Superior temporal gyrus (tissue), 1 donor: ENCODE measurements at regions not wholly inside any gene's neighbourhood (a gene's known extent, or its start where the extent isn't known, plus 50 kb on each side); places are given as distances from the start of the nearest gene placed in this dataset.
A peak's percentile ranks its signal among the peaks of the same experiment; 100 is the strongest.

Source experiments
- DNase-seq: peaks from one replicate; pipeline ENCODE4 v3.0.0-alpha.2; 2016; ENCODE audit errors: extremely low spot score

DNA sequence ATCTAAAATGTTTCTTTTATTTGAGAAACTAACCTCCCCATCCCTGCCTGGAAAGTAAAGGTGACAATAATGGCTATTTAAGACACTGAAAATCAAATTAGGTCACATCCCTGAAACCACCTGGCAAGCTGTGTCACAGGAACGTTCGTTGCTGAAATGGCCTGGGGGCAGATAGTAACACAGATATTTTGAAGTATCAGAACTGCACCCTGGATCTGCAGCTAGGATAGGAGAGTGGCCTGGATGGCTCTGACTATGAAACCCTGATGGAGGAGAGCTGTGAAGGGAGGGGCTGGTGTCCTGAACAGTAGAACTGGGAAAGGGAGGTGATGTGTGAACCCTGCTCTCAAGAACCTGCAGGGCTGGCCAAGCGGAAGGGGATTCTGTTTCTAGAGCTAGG lies 648.3 kb upstream of the CFAP20DC start:
- no peak for DNase-seq

- no peak for DNase-seq
Observed at GRCh38 chr3:59696783-59697182, 647.0 kb upstream of the CFAP20DC start.

DNA sequence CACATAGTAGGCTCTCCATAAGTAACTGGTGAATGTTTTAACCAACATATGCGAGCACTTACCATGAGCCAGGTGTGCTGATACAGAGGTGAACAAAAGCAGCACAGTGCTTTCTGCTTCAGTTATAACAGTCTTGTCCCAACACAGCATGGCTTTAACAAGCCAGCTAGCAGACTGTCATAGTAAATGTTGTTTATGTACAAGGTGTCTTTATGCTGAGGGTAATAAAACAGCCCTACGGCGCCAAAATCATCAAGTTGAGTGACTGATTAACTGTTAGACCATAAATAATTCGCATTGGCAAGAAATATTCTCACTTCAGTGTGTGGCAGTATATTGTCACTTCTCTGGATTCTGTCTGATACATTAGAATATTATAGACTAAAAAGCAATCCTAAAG lies 646.0 kb upstream of the CFAP20DC start:
- no peak for DNase-seq

GRCh38 chr3:59692117-59692516 lies 642.3 kb upstream of the CFAP20DC start:
- DNase-seq: no peak

GRCh38 chr3:59690886-59691285 lies 641.1 kb upstream of the CFAP20DC start:
- no peak for DNase-seq

DNA sequence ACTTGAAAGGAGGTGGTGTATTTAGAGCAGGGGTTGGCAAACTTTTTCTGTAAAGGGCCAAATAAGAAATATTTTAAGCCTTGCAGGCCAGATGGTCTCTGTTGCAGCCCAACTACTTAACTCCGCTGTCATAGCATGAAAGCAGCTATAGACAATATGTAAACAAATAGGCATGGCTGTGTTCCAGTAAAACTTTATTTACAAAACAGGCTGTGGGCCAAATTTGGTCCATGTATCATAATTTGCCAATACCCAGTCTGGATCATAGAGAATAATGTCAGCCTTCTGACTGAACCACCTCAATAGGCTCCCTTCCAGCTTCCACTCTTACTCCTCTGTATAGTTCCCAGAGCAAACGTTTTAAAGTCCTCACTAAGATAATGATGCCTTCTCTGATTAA lies 638.8 kb upstream of the CFAP20DC start:
- DNase-seq: no peak

GRCh38 chr3:59685432-59685831 lies 635.6 kb upstream of the CFAP20DC start:
- DNase-seq: no peak

GRCh38 chr3:59684766-59685165 lies 634.9 kb upstream of the CFAP20DC start:
- no peak for DNase-seq

- DNase-seq: no peak
Observed at GRCh38 chr3:59680919-59681318, 631.1 kb upstream of the CFAP20DC start.

GRCh38 chr3:59677747-59678702 lies 628.2 kb upstream of the CFAP20DC start:
- DNase-seq: no peak

- no peak for DNase-seq
Observed at GRCh38 chr3:59675495-59675894, 625.7 kb upstream of the CFAP20DC start.

DNA sequence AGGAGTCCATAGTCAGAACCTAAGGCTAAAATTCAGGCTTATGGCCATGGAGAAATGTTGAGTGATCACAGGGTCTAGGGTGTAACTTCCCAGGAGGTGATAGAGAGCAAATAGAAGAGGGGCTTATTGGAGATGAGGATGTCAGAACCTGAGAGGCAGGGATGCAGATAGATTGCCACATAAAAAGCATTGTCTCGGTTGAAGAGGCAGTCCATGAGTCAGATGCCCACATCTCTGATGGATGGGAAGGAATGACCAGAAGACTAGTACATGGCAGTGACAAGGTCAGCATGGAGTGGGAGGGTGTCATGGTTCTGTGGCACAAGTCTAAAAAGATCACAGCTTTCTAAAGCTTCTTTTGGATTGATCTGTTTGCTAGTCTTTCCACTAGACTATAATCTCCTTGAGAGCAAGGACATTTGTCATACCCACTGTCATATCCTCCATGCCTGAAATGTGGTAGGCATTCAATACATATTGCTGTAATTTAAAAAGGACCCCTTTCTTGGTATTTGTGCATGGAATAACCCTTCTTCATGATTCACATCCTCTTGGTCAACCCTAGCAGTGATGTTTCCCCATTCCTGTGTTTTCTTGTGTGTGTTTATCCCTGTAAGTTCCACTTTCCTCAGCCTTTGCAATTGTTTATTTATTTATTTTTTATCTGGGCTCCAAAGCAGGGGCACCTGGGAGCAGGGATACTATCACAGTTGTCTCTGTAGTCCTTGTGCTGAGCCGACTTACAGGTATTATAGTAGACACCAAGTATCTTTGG lies 613.4 kb upstream of the CFAP20DC start:
- no peak for DNase-seq

DNA sequence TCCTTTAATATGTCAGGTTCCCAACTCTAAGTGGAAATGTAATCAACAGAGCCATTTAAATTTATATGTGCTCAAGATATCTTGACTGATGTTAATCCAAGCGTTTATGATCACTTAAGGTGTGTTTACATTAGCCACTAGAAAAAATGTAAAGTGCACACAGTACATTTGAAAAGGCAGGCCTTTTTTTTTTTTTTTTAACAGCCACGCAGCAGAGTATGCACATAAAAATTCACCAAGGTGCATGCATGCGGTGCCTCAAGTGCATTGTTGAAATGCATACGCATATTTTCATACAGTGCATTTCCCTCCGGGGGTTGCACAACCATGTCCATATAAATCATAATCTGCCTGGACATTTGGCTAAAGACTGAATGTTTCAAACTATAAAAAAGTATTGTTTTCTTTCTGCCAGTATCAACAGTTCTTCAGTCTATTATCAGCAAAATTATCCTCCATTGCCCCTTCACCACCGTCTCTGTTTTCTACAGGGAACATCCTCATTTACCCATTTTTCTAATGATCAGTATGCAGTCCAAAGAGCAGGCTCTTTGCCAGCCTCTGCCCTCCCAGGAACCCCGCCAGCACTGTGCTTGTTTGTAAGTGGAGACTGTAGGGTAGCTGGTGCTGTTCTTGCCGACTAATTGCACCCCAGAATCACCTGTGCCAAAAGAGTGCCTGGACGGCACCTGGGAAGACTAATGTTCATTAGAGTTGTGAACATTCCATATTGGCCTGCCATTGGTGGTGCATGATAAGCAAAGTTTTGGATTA lies 611.2 kb upstream of the CFAP20DC start:
- no peak for DNase-seq

DNA sequence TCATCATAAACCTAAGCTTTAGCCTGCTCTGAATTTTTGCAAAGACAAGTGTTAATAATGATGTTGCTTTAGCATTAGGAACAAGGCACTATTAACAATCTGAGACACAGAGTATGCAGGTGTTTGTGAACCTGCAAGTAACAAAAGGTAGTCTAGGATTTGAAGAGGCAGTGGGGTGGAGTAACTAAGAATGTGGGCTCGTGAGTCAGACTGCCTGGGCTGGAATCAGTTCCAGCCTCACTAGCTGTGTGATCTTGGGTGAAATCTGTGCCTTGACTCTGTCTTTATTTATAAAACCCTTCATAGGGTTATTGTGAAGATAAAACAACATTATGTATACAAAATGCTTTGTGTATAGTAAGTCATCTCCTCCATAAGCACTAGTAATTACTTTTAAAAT lies 610.6 kb upstream of the CFAP20DC start:
- DNase-seq: no peak

DNA sequence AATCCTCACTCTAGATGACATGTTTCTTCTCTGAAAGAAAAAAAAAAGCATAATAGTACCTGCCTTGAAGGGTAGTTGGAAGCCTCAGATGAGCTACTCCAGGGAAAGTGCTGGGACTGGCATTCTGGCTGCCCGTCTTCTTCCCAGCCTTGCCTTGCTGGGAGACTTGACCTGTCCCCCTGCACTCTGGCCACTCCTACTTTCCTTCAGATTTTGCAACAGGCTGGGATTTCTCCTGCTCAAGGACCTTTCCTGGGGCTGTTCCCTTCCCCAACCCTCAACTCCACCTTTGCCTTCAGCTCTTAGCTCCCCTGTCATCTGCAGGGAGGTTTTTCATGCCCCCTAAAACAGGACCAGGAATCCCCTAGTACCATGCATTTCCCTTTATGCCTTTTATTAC lies 609.9 kb upstream of the CFAP20DC start:
- DNase-seq: no peak

GRCh38 chr3:59658866-59659265 lies 609.0 kb upstream of the CFAP20DC start:
- no peak for DNase-seq

DNA sequence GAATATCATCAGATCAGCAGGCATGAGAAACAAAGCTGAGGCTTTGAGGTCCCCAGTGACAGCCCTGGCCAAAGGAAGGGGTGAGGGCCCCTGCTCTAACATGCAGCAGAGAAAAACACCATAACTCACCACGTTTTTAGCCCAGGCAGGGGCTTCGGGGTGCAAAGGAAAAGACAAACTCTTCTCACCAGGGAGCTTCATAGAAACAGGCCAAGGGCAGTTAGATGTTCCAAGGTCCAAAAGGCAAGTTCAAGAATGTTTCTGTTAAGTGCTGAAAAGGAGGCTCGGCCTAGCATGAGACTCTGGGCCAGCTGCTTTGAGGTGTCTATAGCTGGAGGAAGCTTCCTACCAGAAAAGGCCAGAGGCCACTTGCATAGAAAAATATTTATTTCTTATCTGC lies 608.4 kb upstream of the CFAP20DC start:
- DNase-seq: no peak

GRCh38 chr3:59655418-59656015 lies 605.7 kb upstream of the CFAP20DC start:
- DNase-seq: no peak

- peak; percentile 15 for DNase-seq
Observed at GRCh38 chr3:59654480-59655417, 604.9 kb upstream of the CFAP20DC start.

GRCh38 chr3:59654123-59654479 lies 604.3 kb upstream of the CFAP20DC start:
- DNase-seq: no peak
